HCEC 1CT (cell line): ENCODE measurements at regions not wholly inside any gene's neighbourhood (a gene's known extent, or its start where the extent isn't known, plus 50 kb on each side); places are given as distances from the start of the nearest gene placed in this dataset.

Experiments
- DNase-seq: peaks from one replicate; pipeline ENCODE4 v3.0.0-alpha.2; 2017

- DNase-seq = no peak
Measured at GRCh38 chr1:219114014-219114413, 59.7 kb upstream of the LYPLAL1 start.

- peak; percentile 35 for DNase-seq
Measured at GRCh38 chr1:219119839-219120238, 53.8 kb upstream of the LYPLAL1 start.

GRCh38 chr1:219120624-219121544 is 52.8 kb upstream of the LYPLAL1 start:
- peak; percentile 93 for DNase-seq

GRCh38 chr1:219121679-219122078 is 52.0 kb upstream of the LYPLAL1 start:
- no peak for DNase-seq

GRCh38 chr1:219123036-219123435 is 50.6 kb upstream of the LYPLAL1 start:
- DNase-seq = peak; percentile 30
